Nephron (organoid): ENCODE measurements at regions not wholly inside any gene's neighbourhood (a gene's known extent, or its start where the extent isn't known, plus 50 kb on each side); places are given as distances from the start of the nearest gene placed in this dataset.

Experiments used
- H3K27ac Mint-ChIP-seq, 3 experiments: 2 replicates each; pipeline ENCODE4 v1.8.0; 2020; ENCODE audit warnings: mixed read lengths in 3 of 3, mild to moderate bottlenecking in 2 of 3, moderate library complexity in 1 of 3
- H3K27me3 Mint-ChIP-seq: 2 replicates; pipeline ENCODE4 v1.8.0; 2021; ENCODE audit warnings: low read depth, mild to moderate bottlenecking, moderate library complexity, mixed read lengths
- H3K36me3 Mint-ChIP-seq: 2 replicates; pipeline ENCODE4 v1.8.0; 2020; ENCODE audit warnings: low read depth, mixed read lengths
- H3K4me1 Mint-ChIP-seq: 2 replicates; pipeline ENCODE4 v1.8.0; 2020; ENCODE audit warnings: mixed read lengths
- H3K4me3 Mint-ChIP-seq, 3 experiments: 2 replicates each; pipeline ENCODE4 v1.8.0; 2020; ENCODE audit warnings: mild to moderate bottlenecking in 3 of 3, mixed read lengths in 3 of 3, moderate library complexity in 2 of 3
- H3K9me3 Mint-ChIP-seq: 2 replicates; pipeline ENCODE4 v1.8.0; 2020; ENCODE audit warnings: mixed read lengths
- CTCF ChIP-seq, 3 experiments: fragments of 200-600 bp; sonication (generic); IDR thresholded peaks; one replicate each; pipeline ENCODE4 v1.5.0; 2021; ENCODE audit warnings: antibody characterized with exemption in 3 of 3; ENCODE audit not compliant: unreplicated experiment in 3 of 3

GRCh38 chr18:78416853-78417252 is 562.8 kb upstream of the SALL3 start:
- Mint-ChIP-seq H3K4me3 (no peak overlapping the region), H3K4me1 (peaks cover 9% of the 10 kb centered on the region), H3K27me3 (peaks cover 35% of the 10 kb centered on the region), H3K36me3 (no peaks in the 10 kb centered on the region), H3K27ac (no peak overlapping the region), H3K9me3 (no peaks in the 10 kb centered on the region)
- no peak for TF ChIP-seq CTCF (IDR thresholded peaks at IDR 0.05; ENCODE audit: unreplicated experiment in 3 of 3)

GRCh38 chr18:78418379-78418778 is 561.2 kb upstream of the SALL3 start:
- Mint-ChIP-seq H3K36me3 (no peaks in the 10 kb centered on the region), H3K4me1 (peaks cover 19% of the 10 kb centered on the region)

GRCh38 chr18:78419171-78419570 is 560.4 kb upstream of the SALL3 start:
- H3K27ac Mint-ChIP-seq, result no peak overlapping the region
- peaks cover 41% of the 10 kb centered on the region for H3K27me3 Mint-ChIP-seq
- H3K4me3 Mint-ChIP-seq, result no peak overlapping the region
- no peak for TF ChIP-seq CTCF (IDR thresholded peaks at IDR 0.05; ENCODE audit: unreplicated experiment in 3 of 3)
- no peaks in the 10 kb centered on the region for H3K9me3 Mint-ChIP-seq
- no peaks in the 10 kb centered on the region for H3K36me3 Mint-ChIP-seq
- H3K4me1 Mint-ChIP-seq, result peaks cover 24% of the 10 kb centered on the region

More at GRCh38 chr18:78418379-78418778, 561.2 kb upstream of the SALL3 start:
- no peak overlapping the region for H3K4me3 Mint-ChIP-seq
- TF ChIP-seq CTCF (IDR thresholded peaks at IDR 0.05; ENCODE audit: unreplicated experiment in 3 of 3), result no peak
- peaks cover 41% of the 10 kb centered on the region for H3K27me3 Mint-ChIP-seq
- H3K9me3 Mint-ChIP-seq, result no peaks in the 10 kb centered on the region
- no peak overlapping the region for H3K27ac Mint-ChIP-seq

DNA sequence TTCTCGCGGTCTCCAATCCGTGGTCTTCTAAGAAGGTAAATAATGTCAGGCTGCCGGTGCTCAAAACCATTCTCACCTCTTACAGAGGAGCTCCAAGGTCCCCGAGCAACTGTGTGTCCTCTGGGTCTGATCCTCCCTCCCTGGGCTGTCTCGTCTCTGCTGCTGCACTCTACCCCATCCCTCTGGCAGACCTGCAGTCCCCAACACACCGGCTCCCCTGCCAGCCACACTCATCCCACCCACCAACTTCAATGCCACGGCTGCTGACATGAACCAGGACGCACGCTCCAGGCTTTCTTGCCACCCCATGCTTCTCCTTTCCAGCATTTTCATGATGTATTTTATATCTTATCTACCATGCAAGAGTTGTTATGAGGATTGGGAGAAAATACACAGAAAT is 559.5 kb upstream of the SALL3 start:
- Mint-ChIP-seq H3K4me3 (no peak overlapping the region), H3K4me1 (peaks cover 30% of the 10 kb centered on the region), H3K27me3 (peaks cover 41% of the 10 kb centered on the region), H3K36me3 (no peaks in the 10 kb centered on the region), H3K9me3 (no peaks in the 10 kb centered on the region), H3K27ac (no peak overlapping the region)
- TF ChIP-seq CTCF (IDR thresholded peaks at IDR 0.05; ENCODE audit: unreplicated experiment in 3 of 3), result no peak

GRCh38 chr18:78421392-78421791 is 558.2 kb upstream of the SALL3 start:
- H3K36me3 Mint-ChIP-seq, result no peaks in the 10 kb centered on the region
- no peaks in the 10 kb centered on the region for H3K9me3 Mint-ChIP-seq
- peaks cover 38% of the 10 kb centered on the region for H3K27me3 Mint-ChIP-seq
- H3K27ac Mint-ChIP-seq, result no peak overlapping the region
- TF ChIP-seq CTCF (IDR thresholded peaks at IDR 0.05; ENCODE audit: unreplicated experiment in 3 of 3), result no peak
- no peak overlapping the region for H3K4me3 Mint-ChIP-seq
- peaks cover 31% of the 10 kb centered on the region for H3K4me1 Mint-ChIP-seq

- Mint-ChIP-seq H3K27ac (no peak overlapping the region), H3K36me3 (no peaks in the 10 kb centered on the region), H3K4me3 (no peak overlapping the region), H3K27me3 (peaks cover 38% of the 10 kb centered on the region), H3K4me1 (peaks cover 34% of the 10 kb centered on the region), H3K9me3 (no peaks in the 10 kb centered on the region)
- TF ChIP-seq CTCF (IDR thresholded peaks at IDR 0.05; ENCODE audit: unreplicated experiment in 3 of 3), result no peak
Observed at GRCh38 chr18:78422336-78422735, 557.3 kb upstream of the SALL3 start.
